Caco-2 (cell line): ENCODE measurements at regions not wholly inside any gene's neighbourhood (a gene's known extent, or its start where the extent isn't known, plus 50 kb on each side); places are given as distances from the start of the nearest gene placed in this dataset.

Experiments
- BruUV-seq: library from RNA; stranded (reverse); fragments of 400-500 nt; replicated peaks from 2 replicates; lab custom pipeline; 2021; lab: Mats Ljungman, UMichigan
- CTCF ChIA-PET: fragments of 300-600 bp; sonication (Branson Sonifier 250); formaldehyde crosslinking; loops from one replicate; lab custom pipeline; 2022; ENCODE audit warnings: antibody characterized with exemption; lab: Charles Lee
- POLR2A ChIA-PET: fragments of 300-600 bp; sonication (Branson Sonifier 250); formaldehyde crosslinking; loops from one replicate; lab custom pipeline; 2022; ENCODE audit warnings: antibody characterized with exemption; lab: Charles Lee
- DNase-seq, 2 experiments: peaks; one replicate each; pipeline versions ENCODE4 v3.0.0 to v3.0.0-alpha.2; 2020 to 2022
- H3K27me3 ChIP-seq: replicated peaks from 2 replicates; pipeline ENCODE4 v1.6.0; 2011; ENCODE audit warnings: low read length; ENCODE audit not compliant: control insufficient read depth, insufficient read depth
- H3K36me3 ChIP-seq: 2 replicates; pipeline ENCODE4 v1.5.1; 2011; ENCODE audit warnings: low read length; ENCODE audit not compliant: control insufficient read depth, insufficient read depth
- H3K4me1 ChIP-seq: fragments of 250-450 bp; sonication (Bioruptor Pico); 2 replicates; pipeline ENCODE4 v1.5.1; 2020; ENCODE audit warnings: mild to moderate bottlenecking
- H3K4me3 ChIP-seq: 2 replicates; pipeline ENCODE4 v1.5.1; 2011; ENCODE audit warnings: low read depth, mild to moderate bottlenecking, control low read depth, low read length
- H3K9me3 ChIP-seq: fragments of 250-450 bp; sonication (Bioruptor Pico); 2 replicates; pipeline ENCODE4 v1.5.1; 2020; ENCODE audit warnings: mild to moderate bottlenecking, moderate library complexity
- H3K27ac Mint-ChIP-seq: one replicate; pipeline ENCODE4 v1.8.0; 2022; ENCODE audit warnings: mixed read lengths; ENCODE audit not compliant: unreplicated experiment
- H3K27me3 Mint-ChIP-seq: one replicate; pipeline ENCODE4 v1.8.0; 2022; ENCODE audit warnings: mixed read lengths; ENCODE audit not compliant: insufficient read depth, unreplicated experiment
- H3K36me3 Mint-ChIP-seq: one replicate; pipeline ENCODE4 v1.8.0; 2022; ENCODE audit warnings: mild to moderate bottlenecking, mixed read lengths; ENCODE audit not compliant: insufficient read depth, unreplicated experiment
- H3K4me1 Mint-ChIP-seq: one replicate; pipeline ENCODE4 v1.8.0; 2022; ENCODE audit warnings: low read depth, mixed read lengths; ENCODE audit not compliant: unreplicated experiment
- H3K4me3 Mint-ChIP-seq: one replicate; pipeline ENCODE4 v1.8.0; 2022; ENCODE audit warnings: mild to moderate bottlenecking, moderate library complexity, mixed read lengths; ENCODE audit not compliant: unreplicated experiment
- H3K9me3 Mint-ChIP-seq: one replicate; pipeline ENCODE4 v1.8.0; 2022; ENCODE audit warnings: mixed read lengths; ENCODE audit not compliant: unreplicated experiment
- intact Hi-C: fragments of 100-400 bp; cut with micrococcal nuclease; formaldehyde crosslinking; loops from one replicate; pipeline ENCODE4 v1.10.0; 2022; ENCODE audit not compliant: unreplicated experiment
- TF ChIP-seq, protein P1 (sequence below), 2 experiments: fragments of 200-600 bp in 1 of 2; IDR thresholded peaks; 1 replicate in 1 of 2; 2 replicates in 1 of 2; pipeline versions ENCODE4 v1.5.1 to v1.8.0; 2011 to 2022; ENCODE audit warnings: antibody characterized with exemption in 1 of 2, control low read depth in 1 of 2, inconsistent platforms in 1 of 2, low read depth in 1 of 2, low read length in 1 of 2, mild to moderate bottlenecking in 1 of 2, moderate library complexity in 1 of 2; ENCODE audit not compliant: insufficient read depth in 1 of 2, severe bottlenecking in 1 of 2, unreplicated experiment in 1 of 2

DNA sequence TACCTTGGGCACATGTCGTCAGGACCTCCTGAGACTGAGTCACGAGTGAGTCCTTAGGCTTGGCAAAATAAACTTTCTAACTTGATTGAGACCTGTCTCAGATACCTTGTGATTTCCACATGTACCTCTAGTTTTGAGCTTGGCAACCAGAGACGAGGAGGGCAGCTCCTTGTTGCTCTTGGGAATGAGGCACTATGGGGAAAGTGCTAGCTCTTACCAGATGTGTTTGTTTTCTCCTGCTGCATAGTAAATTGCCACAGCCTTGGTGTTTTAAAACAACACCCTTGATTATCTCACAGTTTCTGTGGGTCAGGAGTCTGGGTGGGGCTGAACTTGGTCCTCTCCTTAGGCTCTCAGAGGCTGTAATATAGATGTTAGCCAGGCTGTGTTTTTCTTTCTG, 59.1 kb upstream of the MAML3 start:
- POLR2A ChIA-PET, result interaction anchor here (0.5 kb wide), 1 partner anchor 550 kb away, joined by 4 read pairs; no protein-coding TSS in a partner anchor
- peaks cover 6% of the 10 kb centered on the region for H3K4me1 Mint-ChIP-seq
- BruUV-seq, result no TSS peak
- no peak overlapping the region for H3K4me3 Mint-ChIP-seq
- H3K27me3 Mint-ChIP-seq, result no peaks in the 10 kb centered on the region
- H3K9me3 ChIP-seq, result no peaks in the 10 kb centered on the region
- no peak overlapping the region for H3K4me3 ChIP-seq
- DNase-seq, result no peak
- no peaks in the 10 kb centered on the region for H3K36me3 Mint-ChIP-seq
- H3K27ac Mint-ChIP-seq, result no peak overlapping the region
- TF ChIP-seq, protein P1, sequence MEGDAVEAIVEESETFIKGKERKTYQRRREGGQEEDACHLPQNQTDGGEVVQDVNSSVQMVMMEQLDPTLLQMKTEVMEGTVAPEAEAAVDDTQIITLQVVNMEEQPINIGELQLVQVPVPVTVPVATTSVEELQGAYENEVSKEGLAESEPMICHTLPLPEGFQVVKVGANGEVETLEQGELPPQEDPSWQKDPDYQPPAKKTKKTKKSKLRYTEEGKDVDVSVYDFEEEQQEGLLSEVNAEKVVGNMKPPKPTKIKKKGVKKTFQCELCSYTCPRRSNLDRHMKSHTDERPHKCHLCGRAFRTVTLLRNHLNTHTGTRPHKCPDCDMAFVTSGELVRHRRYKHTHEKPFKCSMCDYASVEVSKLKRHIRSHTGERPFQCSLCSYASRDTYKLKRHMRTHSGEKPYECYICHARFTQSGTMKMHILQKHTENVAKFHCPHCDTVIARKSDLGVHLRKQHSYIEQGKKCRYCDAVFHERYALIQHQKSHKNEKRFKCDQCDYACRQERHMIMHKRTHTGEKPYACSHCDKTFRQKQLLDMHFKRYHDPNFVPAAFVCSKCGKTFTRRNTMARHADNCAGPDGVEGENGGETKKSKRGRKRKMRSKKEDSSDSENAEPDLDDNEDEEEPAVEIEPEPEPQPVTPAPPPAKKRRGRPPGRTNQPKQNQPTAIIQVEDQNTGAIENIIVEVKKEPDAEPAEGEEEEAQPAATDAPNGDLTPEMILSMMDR (IDR thresholded peaks at IDR 0.05; ENCODE audit: insufficient read depth in 1 of 2, low read depth in 1 of 2, low read length in 1 of 2, severe bottlenecking in 1 of 2, unreplicated experiment in 1 of 2), result no peak
- H3K36me3 ChIP-seq, result no peaks in the 10 kb centered on the region
- CTCF ChIA-PET, result interaction anchor here (1.1 kb wide), 1 partner anchor 147 kb away, joined by 3 read pairs; no protein-coding TSS in a partner anchor
- intact Hi-C loops, result no loop called here
- H3K9me3 Mint-ChIP-seq, result no peaks in the 10 kb centered on the region
- H3K27me3 ChIP-seq, result no peaks in the 10 kb centered on the region
- peaks cover 20% of the 10 kb centered on the region for H3K4me1 ChIP-seq

DNA sequence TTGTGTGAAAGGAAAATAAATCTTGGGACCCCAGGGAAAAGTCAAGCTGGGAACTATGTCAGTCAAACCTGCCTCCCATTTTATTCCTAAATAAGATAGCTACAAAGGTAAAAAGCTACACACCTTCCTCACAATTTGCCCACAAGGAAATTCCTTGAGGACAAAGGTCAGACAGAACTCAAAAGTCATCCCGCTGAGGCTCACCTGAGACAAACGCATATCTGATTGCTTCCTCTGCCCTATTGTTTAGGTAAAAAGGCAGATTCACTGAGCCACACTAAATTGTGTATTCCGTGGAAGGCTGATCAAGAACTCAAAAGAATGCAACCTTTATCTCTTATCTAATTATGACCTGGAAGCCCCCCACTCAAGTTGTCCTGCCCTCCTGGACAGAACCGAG, 58.7 kb upstream of the MAML3 start:
- Histone ChIP-seq H3K27me3 (no peaks in the 10 kb centered on the region), H3K9me3 (no peaks in the 10 kb centered on the region), H3K4me1 (peaks cover 20% of the 10 kb centered on the region), H3K4me3 (no peak overlapping the region), H3K36me3 (no peaks in the 10 kb centered on the region)
- Mint-ChIP-seq H3K4me3 (no peak overlapping the region), H3K9me3 (no peaks in the 10 kb centered on the region), H3K27ac (no peak overlapping the region), H3K36me3 (no peaks in the 10 kb centered on the region), H3K4me1 (peaks cover 6% of the 10 kb centered on the region), H3K27me3 (peaks cover 3% of the 10 kb centered on the region)
- DNase-seq, result peak in 1 of 2 experiments; percentile 15
- no TSS peak for BruUV-seq
- CTCF ChIA-PET, result interaction anchor here (1.1 kb wide), 1 partner anchor 147 kb away, joined by 3 read pairs; no protein-coding TSS in a partner anchor
- POLR2A ChIA-PET, result interaction anchor here (0.5 kb wide), 1 partner anchor 550 kb away, joined by 4 read pairs; no protein-coding TSS in a partner anchor
- TF ChIP-seq, protein P1 (IDR thresholded peaks at IDR 0.05; ENCODE audit: insufficient read depth in 1 of 2, low read depth in 1 of 2, low read length in 1 of 2, severe bottlenecking in 1 of 2, unreplicated experiment in 1 of 2), result no peak
- intact Hi-C loops, result no loop called here

DNA sequence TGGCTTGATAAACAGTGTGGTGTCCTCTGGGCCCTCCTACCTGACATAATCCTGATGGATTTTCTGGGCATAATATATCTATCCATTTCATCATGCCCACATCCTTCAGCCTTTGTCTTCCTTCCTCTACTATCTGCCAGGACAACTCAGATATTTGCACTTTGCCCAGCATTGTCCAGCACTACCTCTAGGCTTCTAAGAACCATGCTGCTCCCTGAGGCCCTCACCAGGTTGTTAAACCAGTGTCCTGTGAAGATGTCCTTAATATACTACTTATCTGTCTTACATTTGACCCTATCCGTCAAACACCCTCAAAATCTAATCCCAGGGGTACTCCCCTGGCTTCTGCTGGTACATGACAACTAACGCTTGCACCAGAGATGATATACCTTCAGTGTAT, 58.2 kb upstream of the MAML3 start:
- DNase-seq, result no peak
- ChIA-PET POLR2A (no interaction called here), CTCF (no interaction called here)
- intact Hi-C loops, result no loop called here
- Mint-ChIP-seq H3K36me3 (no peaks in the 10 kb centered on the region), H3K9me3 (no peaks in the 10 kb centered on the region), H3K4me1 (peaks cover 6% of the 10 kb centered on the region), H3K27ac (no peak overlapping the region), H3K27me3 (peaks cover 4% of the 10 kb centered on the region), H3K4me3 (no peak overlapping the region)
- Histone ChIP-seq H3K27me3 (no peaks in the 10 kb centered on the region), H3K36me3 (no peaks in the 10 kb centered on the region), H3K9me3 (no peaks in the 10 kb centered on the region), H3K4me3 (no peak overlapping the region), H3K4me1 (peaks cover 20% of the 10 kb centered on the region)
- no TSS peak for BruUV-seq
- TF ChIP-seq, protein P1 (IDR thresholded peaks at IDR 0.05; ENCODE audit: insufficient read depth in 1 of 2, low read depth in 1 of 2, low read length in 1 of 2, severe bottlenecking in 1 of 2, unreplicated experiment in 1 of 2), result no peak
